CD14-positive monocyte (primary cell): ENCODE measurements at regions not wholly inside any gene's neighbourhood (a gene's known extent, or its start where the extent isn't known, plus 50 kb on each side); places are given as distances from the start of the nearest gene placed in this dataset.

Experiments used
- DNase-seq, 3 donors: peaks; one replicate each; pipeline ENCODE4 v3.0.0-alpha.2; 2011 to 2022
- H2AFZ ChIP-seq: 2 replicates; pipeline ENCODE4 v1.6.0; 2012; ENCODE audit warnings: mild to moderate bottlenecking, low read depth, low read length, inconsistent platforms; ENCODE audit not compliant: insufficient read depth, poor library complexity, severe bottlenecking
- H3K27ac ChIP-seq, 2 donors: 1 replicate in 1 of 2; 2 replicates in 1 of 2; pipeline ENCODE4 v1.5.1; 2012 to 2013; ENCODE audit warnings: low read length in 2 of 2, control low read depth in 1 of 2, inconsistent platforms in 1 of 2, low read depth in 1 of 2, mild to moderate bottlenecking in 1 of 2
- H3K27me3 ChIP-seq, 2 donors: one replicate each; pipeline versions ENCODE4 v1.6.0 to v1.6.1; 2011 to 2013; ENCODE audit warnings: low read length in 2 of 2; ENCODE audit not compliant: control insufficient read depth in 2 of 2, insufficient read depth in 2 of 2
- H3K36me3 ChIP-seq, 2 donors: replicated peaks in 1 of 2; 1 replicate in 1 of 2; 2 replicates in 1 of 2; pipeline versions ENCODE4 v1.5.1 to v1.6.1; 2012 to 2013; ENCODE audit warnings: low read length in 2 of 2, control low read depth in 1 of 2, inconsistent platforms in 1 of 2, mild to moderate bottlenecking in 1 of 2; ENCODE audit not compliant: insufficient read depth in 2 of 2, control insufficient read depth in 1 of 2
- H3K4me1 ChIP-seq, 2 donors: 1 replicate in 1 of 2; 2 replicates in 1 of 2; pipeline versions ENCODE4 v1.5.1 to v1.6.1; 2012 to 2013; ENCODE audit warnings: low read length in 2 of 2, control low read depth in 1 of 2, inconsistent platforms in 1 of 2, mild to moderate bottlenecking in 1 of 2, moderate library complexity in 1 of 2; ENCODE audit not compliant: insufficient read depth in 2 of 2, control insufficient read depth in 1 of 2
- H3K4me2 ChIP-seq: replicated peaks from 2 replicates; pipeline ENCODE3; 2012; ENCODE audit warnings: low read length, moderate library complexity, mild to moderate bottlenecking; ENCODE audit not compliant: poor library complexity, severe bottlenecking; ENCODE audit errors: extremely low read depth
- H3K4me3 ChIP-seq, 3 experiments: fragments of 200-600 bp in 1 of 3; sonication (generic) in 1 of 3; replicated peaks in 1 of 3; 1 replicate in 2 of 3; 2 replicates in 1 of 3; pipeline ENCODE4 v1.5.1; 2011 to 2013; ENCODE audit warnings: low read length in 3 of 3, mild to moderate bottlenecking in 3 of 3, control low read depth in 2 of 3, low read depth in 2 of 3, inconsistent platforms in 1 of 3, moderate library complexity in 1 of 3
- H3K79me2 ChIP-seq: 2 replicates; pipeline ENCODE4 v1.6.0; 2012; ENCODE audit warnings: mild to moderate bottlenecking, control low read depth, inconsistent platforms, low read length, moderate library complexity; ENCODE audit not compliant: insufficient read depth
- H3K9ac ChIP-seq: 2 replicates; pipeline ENCODE4 v1.6.0; 2017; ENCODE audit warnings: low read length, mild to moderate bottlenecking; ENCODE audit not compliant: insufficient read depth, poor library complexity, severe bottlenecking
- H3K9me3 ChIP-seq, 2 donors: replicated peaks in 1 of 2; 1 replicate in 1 of 2; 2 replicates in 1 of 2; pipeline versions ENCODE4 v1.5.1 to v1.6.1; 2012 to 2013; ENCODE audit warnings: low read length in 2 of 2, control low read depth in 1 of 2; ENCODE audit not compliant: control insufficient read depth in 1 of 2, insufficient read depth in 1 of 2
- H4K20me1 ChIP-seq: 2 replicates; pipeline ENCODE4 v1.6.0; 2012; ENCODE audit warnings: mild to moderate bottlenecking, low read length, control low read depth, moderate library complexity; ENCODE audit not compliant: insufficient read depth
- H3K27ac Mint-ChIP-seq, 7 donors: one replicate each; pipeline ENCODE4 v1.8.0; 2020; ENCODE audit warnings: mild to moderate bottlenecking in 7 of 7, mixed read lengths in 7 of 7, moderate library complexity in 6 of 7, inconsistent platforms in 2 of 7
- H3K27me3 Mint-ChIP-seq, 3 donors: one replicate each; pipeline ENCODE4 v1.8.0; 2021 to 2022; ENCODE audit warnings: low read depth in 3 of 3, mild to moderate bottlenecking in 3 of 3, mixed read lengths in 3 of 3, moderate library complexity in 3 of 3, inconsistent platforms in 1 of 3
- H3K36me3 Mint-ChIP-seq, 2 donors: one replicate each; pipeline ENCODE4 v1.8.0; 2020; ENCODE audit warnings: mixed read lengths in 2 of 2, inconsistent platforms in 1 of 2, mild to moderate bottlenecking in 1 of 2
- H3K4me1 Mint-ChIP-seq: one replicate; pipeline ENCODE4 v1.8.0; 2020; ENCODE audit warnings: mild to moderate bottlenecking, mixed read lengths
- H3K4me3 Mint-ChIP-seq, 2 donors: one replicate each; pipeline ENCODE4 v1.8.0; 2020; ENCODE audit warnings: mild to moderate bottlenecking in 2 of 2, mixed read lengths in 2 of 2, moderate library complexity in 1 of 2
- H3K9me3 Mint-ChIP-seq, 7 donors: one replicate each; pipeline ENCODE4 v1.8.0; 2020 to 2022; ENCODE audit warnings: mixed read lengths in 7 of 7, mild to moderate bottlenecking in 6 of 7, moderate library complexity in 6 of 7, inconsistent platforms in 2 of 7
- CTCF ChIP-seq: fragments of 200-600 bp; IDR thresholded peaks from one replicate; pipeline ENCODE4 v1.8.0; 2022; ENCODE audit warnings: antibody characterized with exemption, mild to moderate bottlenecking
- WGBS: methylation state at CpG from one replicate; pipeline ENCODE4 v1.1.5; 2013; ENCODE audit warnings: missing lambda C conversion rate; ENCODE audit not compliant: insufficient coverage; 5-methylcytosine and 5-hydroxymethylcytosine counted together
- intact Hi-C, 2 donors: fragments of 100-400 bp; cut with micrococcal nuclease; formaldehyde crosslinking; loops; one replicate each; pipeline versions ENCODE4 v1.15.0 to v1.15.1; 2023

- H3K4me1 Mint-ChIP-seq = no peaks in the 10 kb centered on the region
- no peak overlapping the region for H3K27ac Mint-ChIP-seq
- WGBS = 40% methylated on average over 1 of the region's 1 CpG
- Histone ChIP-seq H3K36me3 (no peaks in the 10 kb centered on the region), H2AFZ (no peak overlapping the region), H3K9ac (no peak overlapping the region), H3K4me2 (no peak overlapping the region), H4K20me1 (no peaks in the 10 kb centered on the region), H3K4me3 (no peak overlapping the region), H3K4me1 (no peaks in the 10 kb centered on the region), H3K79me2 (no peaks in the 10 kb centered on the region), H3K9me3 (no peaks in the 10 kb centered on the region), H3K27ac (no peak overlapping the region), H3K27me3 (no peaks in the 10 kb centered on the region)
- intact Hi-C loops = no loop called here
- no peaks in the 10 kb centered on the region for H3K36me3 Mint-ChIP-seq
- no peak overlapping the region for H3K4me3 Mint-ChIP-seq
- peaks cover 0 to 2% (median 0%) of the 10 kb centered on the region in 3 donors for H3K27me3 Mint-ChIP-seq
- no peaks in the 10 kb centered on the region for H3K9me3 Mint-ChIP-seq
- no peak for DNase-seq
- TF ChIP-seq CTCF = no peak
These were observed 621.2 kb downstream of the MBD2 start for GRCh38 chr18:53603276-53603675.

DNA sequence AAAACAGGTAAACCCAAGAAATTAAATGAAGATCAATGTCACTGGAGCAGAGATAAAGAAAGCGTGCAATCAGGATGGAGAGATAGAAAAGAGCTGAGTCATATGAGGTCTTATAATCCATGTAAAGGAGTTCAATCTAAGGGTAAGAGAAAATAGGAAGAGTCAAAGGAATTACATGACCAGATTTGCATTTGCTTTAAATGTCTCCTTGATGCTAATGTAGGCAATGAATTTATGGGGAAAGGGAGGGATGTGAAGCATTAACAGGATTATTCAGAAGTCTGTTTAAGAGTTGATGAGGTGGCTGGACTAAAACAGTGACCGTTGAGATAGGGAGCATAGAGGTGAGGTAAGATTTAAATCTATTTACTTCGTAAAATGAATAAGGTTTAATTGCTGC lies 623.1 kb downstream of the MBD2 start:
- Histone ChIP-seq H3K79me2 (no peaks in the 10 kb centered on the region), H3K36me3 (no peaks in the 10 kb centered on the region), H4K20me1 (no peaks in the 10 kb centered on the region), H2AFZ (no peak overlapping the region), H3K4me1 (no peaks in the 10 kb centered on the region), H3K27me3 (no peaks in the 10 kb centered on the region), H3K4me2 (no peak overlapping the region), H3K4me3 (no peak overlapping the region), H3K9me3 (no peaks in the 10 kb centered on the region), H3K9ac (no peak overlapping the region), H3K27ac (no peak overlapping the region)
- no peak overlapping the region for H3K4me3 Mint-ChIP-seq
- H3K4me1 Mint-ChIP-seq = no peaks in the 10 kb centered on the region
- H3K27ac Mint-ChIP-seq = no peak overlapping the region
- 96% methylated on average over 3 of the region's 3 CpGs for WGBS
- TF ChIP-seq CTCF = no peak
- H3K27me3 Mint-ChIP-seq = peaks cover 0 to 2% (median 0%) of the 10 kb centered on the region in 3 donors
- DNase-seq = no peak
- intact Hi-C loops = no loop called here
- H3K36me3 Mint-ChIP-seq = no peaks in the 10 kb centered on the region
- H3K9me3 Mint-ChIP-seq = no peaks in the 10 kb centered on the region
